Upper lobe of left lung (tissue), 6 donors: ENCODE measurements at regions not wholly inside any gene's neighbourhood (a gene's known extent, or its start where the extent isn't known, plus 50 kb on each side); places are given as distances from the start of the nearest gene placed in this dataset.

Experiments
- ATAC-seq, 2 donors: fragments of 200-7000 bp; cut with Tn5 transposase; one replicate each; pipeline ENCODE4 v1.9.1; 2022; ENCODE audit warnings: mild to moderate bottlenecking in 2 of 2, moderate library complexity in 2 of 2; ENCODE audit not compliant: low FRiP score in 2 of 2
- DNase-seq, 2 donors: peaks; one replicate each; pipeline ENCODE4 v3.0.0-alpha.2; 2019 to 2020
- H3K27ac ChIP-seq, 4 donors: fragments of 200-600 bp; sonication (generic); one replicate each; pipeline ENCODE4 v1.5.1; 2016 to 2019
- H3K27me3 ChIP-seq, 4 donors: fragments of 200-600 bp; sonication (generic); one replicate each; pipeline ENCODE4 v1.5.1; 2017 to 2019
- H3K36me3 ChIP-seq, 4 donors: fragments of 200-600 bp; sonication (generic); one replicate each; pipeline ENCODE4 v1.5.1; 2016 to 2019
- H3K4me1 ChIP-seq, 4 donors: fragments of 200-600 bp; sonication (generic); one replicate each; pipeline ENCODE4 v1.5.1; 2018 to 2019
- H3K4me3 ChIP-seq, 4 donors: fragments of 200-600 bp; sonication (generic); one replicate each; pipeline ENCODE4 v1.5.1; 2017 to 2019; ENCODE audit warnings: mild to moderate bottlenecking in 2 of 4, moderate library complexity in 1 of 4
- H3K9me3 ChIP-seq, 4 donors: fragments of 200-600 bp; sonication (generic); one replicate each; pipeline ENCODE4 v1.5.1; 2018 to 2019
- EP300 ChIP-seq, 4 donors: sonication (generic); formaldehyde crosslinking; IDR thresholded peaks; one replicate each; pipeline ENCODE4 v1.5.1; 2017; ENCODE audit warnings: antibody characterized with exemption in 4 of 4, control low read depth in 2 of 4
- POLR2A ChIP-seq, 4 donors: fragments of 450-650 bp; IDR thresholded peaks; one replicate each; pipeline ENCODE4 v1.5.1; 2016 to 2017; ENCODE audit warnings: antibody characterized with exemption in 4 of 4, mild to moderate bottlenecking in 2 of 4
- POLR2AphosphoS5 ChIP-seq, 2 donors: sonication (generic); formaldehyde crosslinking; IDR thresholded peaks; one replicate each; pipeline ENCODE4 v1.5.1; 2017; ENCODE audit warnings: antibody characterized with exemption in 2 of 2
- WGBS, 2 donors: methylation state at CpG; one replicate each; pipeline ENCODE4 v1.1.5; 2017 to 2018; 5-methylcytosine and 5-hydroxymethylcytosine counted together
- TF ChIP-seq, protein P1 (sequence below), 6 experiments: fragments of 450-650 bp in 4 of 6; fragments of 200-600 bp in 2 of 6; sonication (generic) in 2 of 6; IDR thresholded peaks; one replicate each; pipeline ENCODE4 v1.5.1; 2016 to 2019; ENCODE audit warnings: antibody characterized with exemption in 6 of 6
- donor health status: DM: no; HTN: no; CAD: no; lungs with moderate emphysema.
- donor health status: DM: no; HTN: yes; CAD: no; lungs with severe emphysema.

DNA sequence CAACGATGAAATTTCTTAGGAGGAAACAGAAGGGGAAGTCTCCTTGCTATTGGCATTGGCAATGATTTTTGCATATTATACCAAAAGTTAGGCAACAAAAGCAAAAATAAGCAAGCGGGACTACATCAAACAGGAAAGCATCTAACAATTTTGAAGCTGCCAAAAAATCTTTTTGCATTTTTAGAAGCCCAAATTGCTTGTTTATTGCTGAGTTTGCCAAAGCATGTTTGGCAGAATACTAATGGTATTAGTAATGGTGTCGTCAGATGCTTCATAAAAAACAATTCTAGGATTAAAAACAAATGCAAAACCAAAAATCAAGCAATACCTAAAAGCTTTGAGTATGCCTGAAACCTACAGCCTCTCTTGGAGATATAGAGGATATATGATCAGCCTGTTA lies 80.0 kb downstream of the GALR1 start:
- Histone ChIP-seq H3K4me1 (no peaks in the 10 kb centered on the region), H3K27me3 (no peaks in the 10 kb centered on the region), H3K9me3 (no peaks in the 10 kb centered on the region), H3K4me3 (no peak overlapping the region), H3K27ac (no peak overlapping the region), H3K36me3 (no peaks in the 10 kb centered on the region)
- WGBS, 2 donors, result 70 to 82% methylated on average over 3 of the region's 3 CpGs
- DNase-seq, result no peak
- no peak for ATAC-seq
- no peak for TF ChIP-seq EP300 (IDR thresholded peaks at IDR 0.05)
- TF ChIP-seq, protein P1, sequence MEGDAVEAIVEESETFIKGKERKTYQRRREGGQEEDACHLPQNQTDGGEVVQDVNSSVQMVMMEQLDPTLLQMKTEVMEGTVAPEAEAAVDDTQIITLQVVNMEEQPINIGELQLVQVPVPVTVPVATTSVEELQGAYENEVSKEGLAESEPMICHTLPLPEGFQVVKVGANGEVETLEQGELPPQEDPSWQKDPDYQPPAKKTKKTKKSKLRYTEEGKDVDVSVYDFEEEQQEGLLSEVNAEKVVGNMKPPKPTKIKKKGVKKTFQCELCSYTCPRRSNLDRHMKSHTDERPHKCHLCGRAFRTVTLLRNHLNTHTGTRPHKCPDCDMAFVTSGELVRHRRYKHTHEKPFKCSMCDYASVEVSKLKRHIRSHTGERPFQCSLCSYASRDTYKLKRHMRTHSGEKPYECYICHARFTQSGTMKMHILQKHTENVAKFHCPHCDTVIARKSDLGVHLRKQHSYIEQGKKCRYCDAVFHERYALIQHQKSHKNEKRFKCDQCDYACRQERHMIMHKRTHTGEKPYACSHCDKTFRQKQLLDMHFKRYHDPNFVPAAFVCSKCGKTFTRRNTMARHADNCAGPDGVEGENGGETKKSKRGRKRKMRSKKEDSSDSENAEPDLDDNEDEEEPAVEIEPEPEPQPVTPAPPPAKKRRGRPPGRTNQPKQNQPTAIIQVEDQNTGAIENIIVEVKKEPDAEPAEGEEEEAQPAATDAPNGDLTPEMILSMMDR (IDR thresholded peaks at IDR 0.05), result no peak
- TF ChIP-seq POLR2A (IDR thresholded peaks at IDR 0.05), result no peak

DNA sequence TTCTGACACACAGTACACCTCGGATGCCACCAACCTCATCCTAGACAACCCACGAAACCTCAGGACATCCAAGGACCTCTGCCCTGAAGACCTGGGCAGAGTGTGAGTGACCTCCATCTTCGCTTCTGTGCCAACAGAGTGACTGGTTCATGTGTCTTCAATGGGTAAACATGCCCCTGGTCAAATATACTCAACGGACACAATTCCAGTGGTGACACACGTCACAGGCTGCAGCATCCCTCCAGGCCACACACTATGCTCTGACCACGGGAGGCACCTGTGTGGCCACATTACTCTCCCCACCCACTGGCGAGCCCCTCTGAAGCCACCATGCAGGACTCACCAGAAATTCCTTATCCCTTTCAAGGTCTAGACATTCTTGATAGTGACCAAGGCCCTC lies 85.2 kb downstream of the GALR1 start:
- Histone ChIP-seq H3K27me3 (no peaks in the 10 kb centered on the region), H3K36me3 (no peaks in the 10 kb centered on the region), H3K27ac (no peak overlapping the region), H3K4me1 (no peaks in the 10 kb centered on the region), H3K4me3 (no peak overlapping the region), H3K9me3 (no peaks in the 10 kb centered on the region)
- TF ChIP-seq POLR2A (IDR thresholded peaks at IDR 0.05) (no peak), EP300 (IDR thresholded peaks at IDR 0.05) (no peak), POLR2AphosphoS5 (IDR thresholded peaks at IDR 0.05) (no peak)
- TF ChIP-seq, protein P1 (IDR thresholded peaks at IDR 0.05), result no peak
- WGBS, 2 donors, result 76 to 83% methylated on average over 7 of the region's 7 CpGs
- ATAC-seq, result no peak
- no peak for DNase-seq

DNA sequence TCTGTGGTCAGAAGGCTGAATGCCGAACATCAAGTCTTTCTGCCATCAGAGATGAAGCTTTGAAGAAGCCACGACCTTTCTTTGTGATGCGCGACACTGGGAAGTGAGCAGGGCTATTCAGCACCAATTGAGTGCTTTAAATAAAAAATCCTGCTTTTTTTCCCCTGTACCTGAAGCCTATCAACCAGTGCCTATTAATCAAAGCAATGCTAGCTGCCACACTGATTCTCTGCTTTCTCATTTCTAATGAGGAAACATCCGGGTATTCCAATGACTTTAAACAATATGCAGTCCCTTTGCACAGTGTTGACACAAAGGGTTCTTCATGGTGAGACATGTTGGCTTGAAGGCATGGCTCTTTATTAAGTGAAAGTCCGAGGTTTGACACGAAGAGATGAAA lies 88.0 kb downstream of the GALR1 start:
- Histone ChIP-seq H3K36me3 (no peaks in the 10 kb centered on the region), H3K27me3 (no peaks in the 10 kb centered on the region), H3K4me1 (no peaks in the 10 kb centered on the region), H3K4me3 (no peak overlapping the region), H3K27ac (no peak overlapping the region), H3K9me3 (no peaks in the 10 kb centered on the region)
- TF ChIP-seq POLR2AphosphoS5 (IDR thresholded peaks at IDR 0.05) (no peak), POLR2A (IDR thresholded peaks at IDR 0.05) (no peak)
- TF ChIP-seq, protein P1 (IDR thresholded peaks at IDR 0.05), result no peak
- DNase-seq (no peak), ATAC-seq (no peak)
- WGBS, 2 donors, result 64 to 68% methylated on average over 7 of the region's 7 CpGs

DNA sequence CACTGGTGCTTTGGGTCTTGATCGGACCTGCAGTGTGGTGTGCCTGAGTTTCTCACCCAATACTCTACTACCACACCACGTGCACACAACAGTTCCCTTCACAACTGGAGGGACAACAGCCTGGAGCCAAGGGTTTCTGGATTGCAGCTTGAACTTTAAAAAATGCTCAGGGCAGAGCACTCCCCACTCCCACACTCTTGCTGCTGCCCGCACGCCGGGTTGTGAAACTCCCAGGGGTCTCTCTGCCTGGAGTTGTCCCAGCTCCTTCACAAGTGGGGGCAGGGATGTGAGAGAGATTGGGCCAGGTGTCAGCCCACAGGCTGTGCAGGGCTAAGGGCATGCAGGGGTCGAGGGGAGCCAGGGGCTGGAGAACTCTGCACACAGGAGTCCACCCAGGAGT lies 89.4 kb downstream of the GALR1 start:
- Histone ChIP-seq H3K27ac (no peak overlapping the region), H3K9me3 (no peaks in the 10 kb centered on the region), H3K27me3 (no peaks in the 10 kb centered on the region), H3K4me3 (no peak overlapping the region), H3K36me3 (no peaks in the 10 kb centered on the region), H3K4me1 (no peaks in the 10 kb centered on the region)
- DNase-seq (no peak), ATAC-seq (no peak)
- TF ChIP-seq POLR2AphosphoS5 (IDR thresholded peaks at IDR 0.05) (no peak), POLR2A (IDR thresholded peaks at IDR 0.05) (no peak), EP300 (IDR thresholded peaks at IDR 0.05) (no peak)
- TF ChIP-seq, protein P1 (IDR thresholded peaks at IDR 0.05), result no peak
- 60 to 69% methylated on average over 1 to 6 of the region's 6 CpGs for WGBS, 2 donors

DNA sequence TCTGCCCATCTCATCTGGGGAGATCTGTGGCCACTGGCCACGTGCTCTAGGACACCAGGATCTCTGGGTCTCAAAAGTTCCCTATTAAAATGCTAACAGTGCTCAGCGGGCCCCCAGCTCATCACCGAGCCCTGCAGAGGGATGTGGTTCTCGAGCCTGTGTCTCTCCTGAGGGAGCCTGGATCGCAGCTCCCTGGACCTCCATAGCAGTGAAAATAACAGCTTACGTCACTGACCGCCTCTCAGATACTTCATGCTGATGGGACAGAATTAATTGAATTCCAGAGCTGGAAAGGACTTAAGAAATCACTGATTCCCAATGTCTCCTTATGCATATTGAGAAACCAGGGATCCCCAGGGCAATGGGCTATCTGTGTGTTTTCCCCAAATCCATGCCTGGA lies 90.0 kb downstream of the GALR1 start:
- no peak overlapping the region for H3K27ac ChIP-seq
- no peaks in the 10 kb centered on the region for H3K27me3 ChIP-seq
- ATAC-seq (no peak), DNase-seq (no peak)
- H3K4me1 ChIP-seq, result no peaks in the 10 kb centered on the region
- H3K36me3 ChIP-seq, result no peaks in the 10 kb centered on the region
- H3K9me3 ChIP-seq, result no peaks in the 10 kb centered on the region
- no peak overlapping the region for H3K4me3 ChIP-seq
- TF ChIP-seq POLR2A (IDR thresholded peaks at IDR 0.05) (no peak), EP300 (IDR thresholded peaks at IDR 0.05) (no peak), POLR2AphosphoS5 (IDR thresholded peaks at IDR 0.05) (no peak)
- TF ChIP-seq, protein P1 (IDR thresholded peaks at IDR 0.05), result no peak
- WGBS, 2 donors, result 88% methylated on average over 7 of the region's 7 CpGs; no CpG with 5 or more reads in 1 of the 2 donors
